Activated CD8-positive, alpha-beta memory T cell treated with anti-CD3 and anti-CD28 coated beads, Interleukin-2, amount 10 ng/mL, durations not matched to agents 7 days and 5 days (primary cell): ENCODE measurements at regions not wholly inside any gene's neighbourhood (a gene's known extent, or its start where the extent isn't known, plus 50 kb on each side); places are given as distances from the start of the nearest gene placed in this dataset.

ENCODE experiments used
- ATAC-seq: fragments of 150-1000 bp; cut with Tn5 transposase; one replicate; pipeline ENCODE4 v1.10.0; 2021; ENCODE audit warnings: moderate library complexity
- CTCF ChIA-PET: fragments of 350-600 bp; sonication (Branson Sonifier 250); formaldehyde crosslinking; loops from one replicate; lab custom pipeline; 2021; ENCODE audit warnings: antibody characterized with exemption; lab: Charles Lee
- DNase-seq: peaks from one replicate; pipeline ENCODE4 v3.0.0-alpha.2; 2020
- H3K27ac Mint-ChIP-seq: one replicate; pipeline ENCODE4 v1.8.0; 2021; ENCODE audit warnings: mild to moderate bottlenecking, mixed read lengths
- H3K27me3 Mint-ChIP-seq: one replicate; pipeline ENCODE4 v1.8.0; 2021; ENCODE audit warnings: mixed read lengths
- H3K36me3 Mint-ChIP-seq: one replicate; pipeline ENCODE4 v1.8.0; 2021; ENCODE audit warnings: mild to moderate bottlenecking, mixed read lengths
- H3K4me1 Mint-ChIP-seq: one replicate; pipeline ENCODE4 v1.8.0; 2021; ENCODE audit warnings: mixed read lengths
- H3K4me3 Mint-ChIP-seq: one replicate; pipeline ENCODE4 v1.8.0; 2021; ENCODE audit warnings: mild to moderate bottlenecking, moderate library complexity, mixed read lengths
- H3K9me3 Mint-ChIP-seq: one replicate; pipeline ENCODE4 v1.8.0; 2022; ENCODE audit warnings: low read depth, mixed read lengths

- peaks cover 28% of the 10 kb centered on the region for H3K4me1 Mint-ChIP-seq
- no peaks in the 10 kb centered on the region for H3K27me3 Mint-ChIP-seq
- peak overlapping the region; percentile 97 for H3K27ac Mint-ChIP-seq
- H3K4me3 Mint-ChIP-seq, result peak overlapping the region; percentile 91
- CTCF ChIA-PET, result interaction anchor here (0.9 to 1.9 kb wide), 6 partner anchors 16 to 187 kb away, joined by 3 to 6 read pairs (median 4); no protein-coding TSS in a partner anchor
- peak; percentile 91 for ATAC-seq
- DNase-seq, result peak; percentile 95
- peaks cover 17% of the 10 kb centered on the region for H3K36me3 Mint-ChIP-seq
- no peaks in the 10 kb centered on the region for H3K9me3 Mint-ChIP-seq
Observed at GRCh38 chrY:7273587-7274203, 362.1 kb upstream of the AMELY start.

- Mint-ChIP-seq H3K27me3 (no peaks in the 10 kb centered on the region), H3K36me3 (peaks cover 17% of the 10 kb centered on the region), H3K9me3 (no peaks in the 10 kb centered on the region), H3K4me1 (peaks cover 23% of the 10 kb centered on the region), H3K4me3 (peak overlapping the region; percentile 91), H3K27ac (peak overlapping the region; percentile 97)
- ATAC-seq, result no peak
- CTCF ChIA-PET, result interaction anchor here (0.7 to 1.9 kb wide), 8 partner anchors 15 to 186 kb away, joined by 3 to 6 read pairs (median 4); no protein-coding TSS in a partner anchor
- peak; percentile 76 for DNase-seq
Observed at GRCh38 chrY:7272556-7273195, 361.1 kb upstream of the AMELY start.

DNA sequence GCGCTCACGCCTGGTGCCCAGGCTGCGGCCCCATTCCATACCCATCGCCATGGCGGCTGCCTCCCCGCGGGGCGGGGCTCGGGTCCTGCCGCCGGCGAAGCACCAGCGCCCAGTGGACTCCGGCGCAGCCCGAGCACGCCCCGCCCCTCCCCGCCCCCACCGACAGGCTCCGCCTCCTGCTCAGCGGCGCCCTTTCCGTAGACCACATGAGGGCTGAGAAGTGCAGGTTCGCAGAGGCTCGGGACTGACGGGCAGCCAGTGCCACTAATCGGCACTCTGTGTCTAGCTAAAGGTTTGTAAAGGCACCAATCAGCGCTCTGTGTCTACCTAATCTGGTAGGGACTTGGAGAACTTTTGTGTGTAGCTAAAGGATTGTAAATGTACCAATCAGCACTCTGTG, 352.2 kb upstream of the AMELY start:
- Mint-ChIP-seq H3K9me3 (no peaks in the 10 kb centered on the region), H3K27ac (no peak overlapping the region), H3K4me1 (peaks cover 14% of the 10 kb centered on the region), H3K4me3 (no peak overlapping the region), H3K36me3 (no peaks in the 10 kb centered on the region), H3K27me3 (no peaks in the 10 kb centered on the region)
- ATAC-seq (peak; percentile 39), DNase-seq (no peak)
- CTCF ChIA-PET, result no interaction called here

GRCh38 chrY:7262531-7262930, 351.0 kb upstream of the AMELY start:
- ATAC-seq, result no peak
- peaks cover 11% of the 10 kb centered on the region for H3K4me1 Mint-ChIP-seq
- H3K4me3 Mint-ChIP-seq, result no peak overlapping the region

GRCh38 chrY:7261254-7261653, 349.7 kb upstream of the AMELY start:
- Mint-ChIP-seq H3K4me1 (peaks cover 14% of the 10 kb centered on the region), H3K9me3 (peaks cover 2% of the 10 kb centered on the region), H3K27me3 (no peaks in the 10 kb centered on the region)

More at GRCh38 chrY:7262531-7262930, 351.0 kb upstream of the AMELY start:
- H3K9me3 Mint-ChIP-seq, result peaks cover 2% of the 10 kb centered on the region
- no peaks in the 10 kb centered on the region for H3K27me3 Mint-ChIP-seq
- no peak for DNase-seq
- peaks cover 2% of the 10 kb centered on the region for H3K36me3 Mint-ChIP-seq
- H3K27ac Mint-ChIP-seq, result no peak overlapping the region
- CTCF ChIA-PET, result no interaction called here

GRCh38 chrY:7240101-7240500, 328.5 kb upstream of the AMELY start:
- CTCF ChIA-PET, result interaction anchor here (1.0 kb wide), 2 partner anchors 32 to 34 kb away, joined by 3 to 4 read pairs; no protein-coding TSS in a partner anchor
- Mint-ChIP-seq H3K27ac (peak overlapping the region; percentile 90), H3K9me3 (no peaks in the 10 kb centered on the region), H3K4me3 (peak overlapping the region; percentile 59), H3K27me3 (no peaks in the 10 kb centered on the region), H3K4me1 (peaks cover 49% of the 10 kb centered on the region), H3K36me3 (peaks cover 14% of the 10 kb centered on the region)
- DNase-seq, result peak; percentile 78
- peak; percentile 96 for ATAC-seq

More at GRCh38 chrY:7261254-7261653, 349.7 kb upstream of the AMELY start:
- ATAC-seq (no peak), DNase-seq (no peak)
- Mint-ChIP-seq H3K36me3 (peaks cover 5% of the 10 kb centered on the region), H3K4me3 (no peak overlapping the region), H3K27ac (no peak overlapping the region)
- CTCF ChIA-PET, result no interaction called here

GRCh38 chrY:7211971-7212370, 300.4 kb upstream of the AMELY start:
- ATAC-seq (no peak), DNase-seq (no peak)
- Mint-ChIP-seq H3K27ac (no peak overlapping the region), H3K4me1 (no peaks in the 10 kb centered on the region), H3K9me3 (no peaks in the 10 kb centered on the region), H3K4me3 (no peak overlapping the region), H3K27me3 (no peaks in the 10 kb centered on the region), H3K36me3 (no peaks in the 10 kb centered on the region)
- CTCF ChIA-PET, result no interaction called here

GRCh38 chrY:7204456-7204855, 292.9 kb upstream of the AMELY start:
- DNase-seq (no peak), ATAC-seq (no peak)
- Mint-ChIP-seq H3K36me3 (no peaks in the 10 kb centered on the region), H3K27me3 (no peaks in the 10 kb centered on the region), H3K4me1 (no peaks in the 10 kb centered on the region), H3K4me3 (no peak overlapping the region), H3K27ac (no peak overlapping the region), H3K9me3 (no peaks in the 10 kb centered on the region)
- CTCF ChIA-PET, result no interaction called here

GRCh38 chrY:7182591-7182990, 271.0 kb upstream of the AMELY start:
- Mint-ChIP-seq H3K4me3 (no peak overlapping the region), H3K27me3 (no peaks in the 10 kb centered on the region), H3K4me1 (no peaks in the 10 kb centered on the region), H3K27ac (no peak overlapping the region), H3K36me3 (no peaks in the 10 kb centered on the region), H3K9me3 (peaks cover 5% of the 10 kb centered on the region)
- CTCF ChIA-PET, result no interaction called here
- ATAC-seq, result no peak
- no peak for DNase-seq

DNA sequence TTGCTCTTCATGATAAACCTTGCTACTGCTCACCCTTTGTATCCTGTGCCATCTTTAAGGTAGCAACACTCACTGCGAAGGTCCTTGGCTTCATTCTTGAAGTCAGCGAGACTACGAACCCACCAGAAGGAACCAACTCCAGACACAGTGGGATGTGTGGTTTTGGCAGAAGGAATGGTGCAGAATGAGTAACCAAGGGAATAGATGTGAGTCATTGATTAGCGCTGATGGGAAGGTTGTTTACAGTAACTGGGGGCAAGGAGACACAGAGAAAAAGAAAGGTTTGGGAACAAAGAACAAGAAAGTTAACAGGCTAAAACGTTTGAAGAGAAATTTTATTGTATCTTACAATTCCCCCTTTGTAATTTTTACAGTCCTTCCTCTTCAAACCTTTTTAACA, 266.1 kb upstream of the AMELY start:
- CTCF ChIA-PET, result no interaction called here
- H3K4me3 Mint-ChIP-seq, result no peak overlapping the region
- no peaks in the 10 kb centered on the region for H3K36me3 Mint-ChIP-seq

DNA sequence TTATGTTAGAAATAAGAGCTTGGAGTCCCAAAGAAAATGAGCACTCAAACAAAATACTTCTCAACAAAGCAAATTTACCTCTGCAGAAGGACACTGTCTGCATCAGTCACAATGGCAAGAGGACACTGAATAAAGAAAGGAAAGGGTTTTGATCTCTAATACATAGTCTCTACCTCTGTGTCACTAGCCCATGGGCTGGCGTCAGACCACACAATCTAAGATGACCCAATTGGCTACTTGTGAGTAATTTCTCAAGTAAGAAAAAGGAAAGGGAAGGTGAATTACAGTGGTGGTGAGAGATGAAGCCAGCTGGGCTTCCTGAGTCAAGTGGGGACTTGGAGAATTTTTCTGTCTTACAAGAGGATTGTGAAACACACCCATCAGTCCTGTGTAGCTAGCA, 257.9 kb upstream of the AMELY start:
- no peak overlapping the region for H3K27ac Mint-ChIP-seq
- CTCF ChIA-PET, result no interaction called here
- no peak overlapping the region for H3K4me3 Mint-ChIP-seq
- H3K36me3 Mint-ChIP-seq, result no peaks in the 10 kb centered on the region
- no peaks in the 10 kb centered on the region for H3K4me1 Mint-ChIP-seq
- no peak for DNase-seq
- no peak for ATAC-seq
- H3K9me3 Mint-ChIP-seq, result no peaks in the 10 kb centered on the region
- peaks cover 3% of the 10 kb centered on the region for H3K27me3 Mint-ChIP-seq

More for the DNA sequence above, 266.1 kb upstream of the AMELY start:
- ATAC-seq (no peak), DNase-seq (no peak)
- Mint-ChIP-seq H3K4me1 (no peaks in the 10 kb centered on the region), H3K27me3 (no peaks in the 10 kb centered on the region), H3K9me3 (no peaks in the 10 kb centered on the region), H3K27ac (no peak overlapping the region)

GRCh38 chrY:7141477-7141876, 229.9 kb upstream of the AMELY start:
- DNase-seq (peak; percentile 57), ATAC-seq (peak; percentile 58)
- H3K4me3 Mint-ChIP-seq, result peak overlapping the region; percentile 22
- no peaks in the 10 kb centered on the region for H3K36me3 Mint-ChIP-seq
- no peaks in the 10 kb centered on the region for H3K9me3 Mint-ChIP-seq
- peaks cover 4% of the 10 kb centered on the region for H3K27me3 Mint-ChIP-seq
- H3K27ac Mint-ChIP-seq, result peak overlapping the region; percentile 63
- H3K4me1 Mint-ChIP-seq, result peaks cover 23% of the 10 kb centered on the region
- CTCF ChIA-PET, result no interaction called here
